H9 (cell line): ENCODE measurements at regions not wholly inside any gene's neighbourhood (a gene's known extent, or its start where the extent isn't known, plus 50 kb on each side); places are given as distances from the start of the nearest gene placed in this dataset.
"Not testable (repeated sequence)": the region's sequence is repeated elsewhere in the genome, so short reads cannot be mapped to it uniquely, and the experiment has no call there.

ENCODE experiments used
- DNase-seq: peaks from one replicate; pipeline ENCODE4 v3.0.0-alpha.2; 2017
- H2AFZ ChIP-seq: one replicate; pipeline ENCODE4 v1.6.1; 2013; ENCODE audit warnings: mild to moderate bottlenecking, low read length, control low read depth, moderate library complexity
- H2AK5ac ChIP-seq: 2 replicates; pipeline ENCODE4 v1.6.1; 2013; ENCODE audit warnings: low read length, control low read depth, mixed read lengths; ENCODE audit not compliant: insufficient read length
- H2BK120ac ChIP-seq: one replicate; pipeline ENCODE4 v1.6.1; 2013; ENCODE audit warnings: low read depth, mild to moderate bottlenecking, low read length, control low read depth, inconsistent platforms; ENCODE audit not compliant: poor library complexity, severe bottlenecking
- H2BK12ac ChIP-seq: 2 replicates; pipeline ENCODE4 v1.6.1; 2013; ENCODE audit warnings: low read length, control low read depth, mixed read lengths, low read depth; ENCODE audit not compliant: insufficient read length
- H2BK15ac ChIP-seq: 2 replicates; pipeline ENCODE4 v1.6.1; 2013; ENCODE audit warnings: low read depth, low read length, control low read depth
- H2BK20ac ChIP-seq: one replicate; pipeline ENCODE4 v1.6.1; 2013; ENCODE audit warnings: low read depth, mild to moderate bottlenecking, low read length, control low read depth, inconsistent platforms; ENCODE audit not compliant: poor library complexity, severe bottlenecking
- H2BK5ac ChIP-seq: 2 replicates; pipeline ENCODE4 v1.6.1; 2013; ENCODE audit warnings: low read length, control low read depth, mixed read lengths; ENCODE audit not compliant: insufficient read length
- H3K14ac ChIP-seq: 2 replicates; pipeline ENCODE4 v1.6.1; 2013; ENCODE audit warnings: low read length, control low read depth; ENCODE audit not compliant: insufficient read depth
- H3K18ac ChIP-seq: 2 replicates; pipeline ENCODE4 v1.6.1; 2013; ENCODE audit warnings: low read depth, mild to moderate bottlenecking, mixed read lengths, low read length, control low read depth; ENCODE audit not compliant: insufficient read length
- H3K23ac ChIP-seq: 2 replicates; pipeline ENCODE4 v1.6.1; 2013; ENCODE audit warnings: low read length, control low read depth, mixed read lengths, low read depth; ENCODE audit not compliant: insufficient read length
- H3K23me2 ChIP-seq: 2 replicates; pipeline ENCODE4 v1.6.1; 2013; ENCODE audit warnings: low read depth, mild to moderate bottlenecking, mixed read lengths, low read length, control low read depth; ENCODE audit not compliant: insufficient read length, poor library complexity, severe bottlenecking
- H3K27ac ChIP-seq: 2 replicates; pipeline ENCODE4 v1.5.1; 2013; ENCODE audit warnings: low read length, control low read depth, mixed read lengths, low read depth; ENCODE audit not compliant: insufficient read length
- H3K27me3 ChIP-seq: 2 replicates; pipeline ENCODE4 v1.6.1; 2013; ENCODE audit warnings: low read length, control low read depth, inconsistent platforms; ENCODE audit not compliant: insufficient read depth
- H3K4ac ChIP-seq: 2 replicates; pipeline ENCODE4 v1.6.1; 2013; ENCODE audit warnings: low read depth, mild to moderate bottlenecking, control low read depth, inconsistent platforms, low read length, moderate library complexity
- H3K4me1 ChIP-seq: 2 replicates; pipeline ENCODE4 v1.6.1; 2013; ENCODE audit warnings: low read length, control low read depth, inconsistent platforms; ENCODE audit not compliant: insufficient read depth
- H3K4me2 ChIP-seq: 2 replicates; pipeline ENCODE4 v1.6.1; 2013; ENCODE audit warnings: low read length, control low read depth, mixed read lengths; ENCODE audit not compliant: insufficient read length, insufficient read depth
- H3K56ac ChIP-seq: 2 replicates; pipeline ENCODE4 v1.6.1; 2013; ENCODE audit warnings: low read depth, mild to moderate bottlenecking, mixed read lengths, low read length, control low read depth; ENCODE audit not compliant: insufficient read length
- H3K79me1 ChIP-seq: 2 replicates; pipeline ENCODE4 v1.6.1; 2013; ENCODE audit warnings: low read depth, mild to moderate bottlenecking, moderate library complexity, low read length, control low read depth, inconsistent platforms; ENCODE audit not compliant: insufficient read depth, poor library complexity, severe bottlenecking
- H3K79me2 ChIP-seq: 2 replicates; pipeline ENCODE4 v1.6.1; 2013; ENCODE audit warnings: low read length, control low read depth, inconsistent platforms; ENCODE audit not compliant: insufficient read depth
- H3K9ac ChIP-seq: 2 replicates; pipeline ENCODE4 v1.6.1; 2013; ENCODE audit warnings: low read length, control low read depth, mixed read lengths; ENCODE audit not compliant: insufficient read length; ENCODE audit errors: extremely low read depth
- H3K9me3 ChIP-seq: one replicate; pipeline ENCODE4 v1.6.1; 2013; ENCODE audit warnings: low read depth, low read length, inconsistent platforms; ENCODE audit not compliant: control insufficient read depth
- H3T11ph ChIP-seq: one replicate; pipeline ENCODE4 v1.6.1; 2013; ENCODE audit warnings: mild to moderate bottlenecking, low read length, control low read depth, inconsistent platforms
- H4K20me1 ChIP-seq: one replicate; pipeline ENCODE4 v1.6.1; 2013; ENCODE audit not compliant: control insufficient read depth, insufficient read length, insufficient read depth
- H4K5ac ChIP-seq: 2 replicates; pipeline ENCODE4 v1.6.1; 2013; ENCODE audit warnings: low read depth, mild to moderate bottlenecking, mixed read lengths, low read length, control low read depth; ENCODE audit not compliant: insufficient read length
- H4K8ac ChIP-seq: replicated peaks from 2 replicates; pipeline ENCODE4 v1.6.1; 2013; ENCODE audit warnings: low read length, control low read depth, mixed read lengths, low read depth; ENCODE audit not compliant: insufficient read length
- H4K91ac ChIP-seq: 2 replicates; pipeline ENCODE4 v1.6.1; 2013; ENCODE audit warnings: low read depth, mild to moderate bottlenecking, moderate library complexity, mixed read lengths, low read length, control low read depth; ENCODE audit not compliant: insufficient read length
- H3K27ac Mint-ChIP-seq, 3 experiments: 2 replicates in 2 of 3; 3 replicates in 1 of 3; pipeline ENCODE4 v1.8.0; 2020 to 2021; ENCODE audit warnings: mixed read lengths in 3 of 3, mild to moderate bottlenecking in 1 of 3, moderate library complexity in 1 of 3
- H3K27me3 Mint-ChIP-seq: 2 replicates; pipeline ENCODE4 v1.8.0; 2021; ENCODE audit warnings: low read depth, mild to moderate bottlenecking, moderate library complexity, mixed read lengths
- H3K36me3 Mint-ChIP-seq, 3 experiments: 2 replicates in 2 of 3; 3 replicates in 1 of 3; pipeline ENCODE4 v1.8.0; 2020 to 2021; ENCODE audit warnings: low read depth in 3 of 3, mixed read lengths in 3 of 3; ENCODE audit not compliant: insufficient read depth in 1 of 3
- H3K4me1 Mint-ChIP-seq, 2 experiments: 2 replicates each; pipeline ENCODE4 v1.8.0; 2020; ENCODE audit warnings: mixed read lengths in 2 of 2
- H3K4me3 Mint-ChIP-seq, 2 experiments: 2 replicates in 1 of 2; 3 replicates in 1 of 2; pipeline ENCODE4 v1.8.0; 2020 to 2021; ENCODE audit warnings: mild to moderate bottlenecking in 2 of 2, mixed read lengths in 2 of 2, moderate library complexity in 1 of 2
- H3K9me3 Mint-ChIP-seq, 2 experiments: 2 replicates in 1 of 2; 3 replicates in 1 of 2; pipeline ENCODE4 v1.8.0; 2020; ENCODE audit warnings: mild to moderate bottlenecking in 2 of 2, mixed read lengths in 2 of 2, moderate library complexity in 1 of 2
- WGBS: extraction: QIAGEN DNeasy Blood & Tissue Kit; methylation state at CpG from one replicate; pipeline ENCODE4 v1.1.7; 2013; ENCODE audit warnings: missing lambda C conversion rate, low lambda C conversion rate, mixed read lengths; ENCODE audit not compliant: insufficient read length; ENCODE audit errors: extremely low coverage; 5-methylcytosine and 5-hydroxymethylcytosine counted together

DNA sequence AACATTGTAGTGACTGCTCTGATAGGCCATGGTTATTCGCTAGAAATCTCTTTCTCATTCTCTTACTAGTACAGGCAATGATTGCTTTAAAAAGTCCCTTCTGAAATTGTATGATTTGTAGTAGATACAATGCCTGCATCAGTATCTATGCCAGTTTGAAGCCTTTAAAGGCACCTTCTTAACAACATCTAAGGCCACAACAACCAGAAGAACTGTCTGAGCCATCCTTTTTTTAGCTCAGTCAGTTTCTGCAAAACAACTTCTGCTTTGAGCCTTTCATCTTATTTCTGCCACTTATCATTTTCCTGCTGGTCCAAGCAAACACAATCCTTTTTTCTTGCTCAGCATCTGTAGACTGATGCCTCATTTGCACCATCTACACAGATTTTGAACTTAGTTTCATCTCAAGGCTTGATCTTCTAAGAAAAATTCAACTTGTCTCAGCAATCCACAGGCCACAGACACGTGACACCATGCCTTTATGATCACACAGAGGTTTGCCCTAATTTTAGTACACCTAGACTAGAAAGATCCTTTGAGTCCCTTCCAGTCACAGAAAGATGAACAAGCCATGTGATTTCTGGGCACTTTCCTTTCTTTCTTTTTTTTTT is 106.1 kb downstream of the DDX11 start:
- H3K36me3 Mint-ChIP-seq, H2AK5ac ChIP-seq, H3K27ac ChIP-seq, H2BK12ac ChIP-seq, H4K20me1 ChIP-seq, H3K79me2 ChIP-seq, H3K4me1 Mint-ChIP-seq, H3K27me3 Mint-ChIP-seq, H3K9ac ChIP-seq, H3K18ac ChIP-seq, H2BK5ac ChIP-seq, H2AFZ ChIP-seq, H2BK20ac ChIP-seq, H3T11ph ChIP-seq, H3K9me3 ChIP-seq, H3K14ac ChIP-seq, H2BK15ac ChIP-seq, H3K9me3 Mint-ChIP-seq, H2BK120ac ChIP-seq, H3K4me3 Mint-ChIP-seq, H3K4me1 ChIP-seq, H3K23me2 ChIP-seq, H4K91ac ChIP-seq, H3K4me2 ChIP-seq, H3K23ac ChIP-seq, H3K4ac ChIP-seq, H3K27me3 ChIP-seq, H4K8ac ChIP-seq, DNase-seq, H3K79me1 ChIP-seq, H3K27ac Mint-ChIP-seq, H4K5ac ChIP-seq, H3K56ac ChIP-seq: not testable (repeated sequence)
- WGBS: no CpG with 5 or more reads among the region's 2 CpGs

DNA sequence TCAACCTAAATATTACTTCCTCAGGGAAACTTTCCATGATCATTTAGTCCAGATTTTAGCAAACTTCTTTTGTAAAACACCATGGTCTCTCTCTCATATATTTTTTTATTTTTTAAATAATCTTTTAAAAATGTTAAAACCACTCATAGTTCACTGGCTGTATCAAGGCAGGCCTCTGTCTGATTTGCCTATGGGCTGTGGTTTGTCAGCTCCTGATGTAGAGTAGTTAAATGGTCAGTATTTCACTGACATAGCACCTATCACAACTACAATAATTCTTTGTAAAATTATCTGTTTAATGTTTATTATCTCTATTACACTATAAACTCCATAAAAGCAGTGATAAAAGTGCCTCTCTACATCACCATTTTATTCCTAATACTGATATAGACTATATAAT is 108.9 kb downstream of the DDX11 start:
- not testable (repeated sequence) for H3K9me3 Mint-ChIP-seq, H3K4ac ChIP-seq, H3K4me1 ChIP-seq, H3K79me2 ChIP-seq, H3K9me3 ChIP-seq, H3K9ac ChIP-seq, H3K18ac ChIP-seq, H4K20me1 ChIP-seq, H3K27ac ChIP-seq, H3K27me3 ChIP-seq, H3K14ac ChIP-seq, H2BK12ac ChIP-seq, H4K91ac ChIP-seq, H3K27ac Mint-ChIP-seq, H2AK5ac ChIP-seq, H3K4me3 Mint-ChIP-seq, H4K8ac ChIP-seq, H3K36me3 Mint-ChIP-seq, H2BK20ac ChIP-seq, H2BK5ac ChIP-seq, H3K79me1 ChIP-seq, H3K27me3 Mint-ChIP-seq, DNase-seq, H3K4me2 ChIP-seq, H3K56ac ChIP-seq, H3T11ph ChIP-seq, H3K23me2 ChIP-seq, H4K5ac ChIP-seq, H2BK120ac ChIP-seq, H2BK15ac ChIP-seq, H3K4me1 Mint-ChIP-seq, H3K23ac ChIP-seq, H2AFZ ChIP-seq
